Urinary bladder (tissue), 3 donors: ENCODE measurements at regions not wholly inside any gene's neighbourhood (a gene's known extent, or its start where the extent isn't known, plus 50 kb on each side); places are given as distances from the start of the nearest gene placed in this dataset.

Source experiments
- DNase-seq: peaks from one replicate; pipeline ENCODE4 v3.0.0-alpha.2; 2015; ENCODE audit errors: extremely low spot score
- H3K27ac ChIP-seq: one replicate; pipeline ENCODE4 v1.5.1; 2013; ENCODE audit warnings: low read depth, mild to moderate bottlenecking, moderate library complexity
- H3K36me3 ChIP-seq: one replicate; pipeline ENCODE4 v1.6.1; 2013; ENCODE audit warnings: mild to moderate bottlenecking, moderate library complexity; ENCODE audit not compliant: insufficient read depth
- H3K4me1 ChIP-seq: one replicate; pipeline ENCODE4 v1.6.1; 2013; ENCODE audit warnings: mild to moderate bottlenecking, moderate library complexity; ENCODE audit not compliant: insufficient read depth
- H3K4me3 ChIP-seq: one replicate; pipeline ENCODE4 v1.5.1; 2013; ENCODE audit warnings: low read depth, low read length
- WGBS: extraction: QIAGEN DNeasy Blood & Tissue Kit; methylation state at CpG from one replicate; pipeline ENCODE4 v1.1.7; 2013; 5-methylcytosine and 5-hydroxymethylcytosine counted together
- donor health status: healthy with polysubstance abuse.
- donor health status: healthy.

DNA sequence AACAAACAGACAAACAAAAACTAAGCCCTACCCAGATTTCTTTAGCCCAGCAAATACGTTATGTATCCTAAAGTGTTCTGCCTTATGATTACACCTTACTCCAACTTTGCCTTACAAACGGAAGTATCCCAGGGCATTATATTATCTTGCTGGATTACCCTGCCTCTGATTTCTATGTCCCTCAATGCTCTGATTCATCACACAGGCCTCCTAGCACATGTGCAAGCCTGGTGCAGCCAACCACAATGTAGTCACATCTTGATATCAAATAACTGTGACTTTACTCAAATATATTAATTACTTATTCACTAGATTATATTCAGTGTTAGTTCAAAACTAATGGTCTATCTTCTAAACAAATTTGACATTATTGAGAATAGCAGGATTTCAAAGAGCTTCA lies 598.6 kb downstream of the TBC1D32 start:
- 73% methylated on average over 2 of the region's 2 CpGs for WGBS
- Histone ChIP-seq H3K27ac (no peak overlapping the region), H3K4me3 (no peak overlapping the region), H3K4me1 (no peaks in the 10 kb centered on the region), H3K36me3 (no peaks in the 10 kb centered on the region)
- no peak for DNase-seq

DNA sequence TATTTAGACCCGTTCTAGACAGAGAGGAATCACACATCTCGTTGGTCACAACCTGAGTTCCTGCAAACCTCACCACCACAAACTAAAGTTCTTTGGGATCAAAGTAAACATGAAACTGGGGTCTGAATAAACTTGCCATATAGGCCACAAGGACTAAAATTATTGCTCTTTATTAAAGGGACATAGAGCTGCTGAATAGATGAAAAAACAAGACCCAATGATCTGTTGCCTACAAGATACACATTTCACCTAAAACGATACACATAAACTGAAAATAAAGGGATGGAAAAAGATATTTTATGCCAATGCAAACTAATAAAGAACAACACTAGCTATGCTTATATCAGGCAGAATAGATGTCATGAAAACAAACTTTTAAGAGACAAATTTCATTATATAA lies 623.0 kb downstream of the TBC1D32 start:
- Histone ChIP-seq H3K4me1 (no peaks in the 10 kb centered on the region), H3K36me3 (no peaks in the 10 kb centered on the region), H3K4me3 (no peak overlapping the region), H3K27ac (no peak overlapping the region)
- WGBS = 89% methylated on average over 3 of the region's 3 CpGs
- DNase-seq = no peak

DNA sequence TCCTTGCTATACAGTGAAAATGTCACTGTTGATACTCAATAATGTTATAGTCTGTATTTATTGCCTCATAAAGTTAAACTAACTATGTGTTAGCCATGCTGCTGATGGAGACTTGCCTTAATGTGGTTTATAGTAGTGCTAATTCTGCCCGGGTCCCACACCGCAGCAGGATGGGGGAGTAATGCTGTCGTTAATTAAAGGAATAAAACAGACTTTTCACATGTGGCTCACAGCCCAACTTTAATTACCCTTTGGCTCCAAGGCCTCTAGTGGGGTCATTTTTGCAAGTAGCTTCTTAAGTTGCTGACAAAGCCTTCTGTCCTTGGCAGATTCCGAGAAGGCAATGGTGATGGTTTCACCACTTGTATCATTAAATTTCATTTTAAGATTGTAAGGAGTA lies 634.3 kb downstream of the TBC1D32 start:
- Histone ChIP-seq H3K4me3 (no peak overlapping the region), H3K4me1 (no peaks in the 10 kb centered on the region)
- 28% methylated on average over 4 of the region's 4 CpGs for WGBS

DNA sequence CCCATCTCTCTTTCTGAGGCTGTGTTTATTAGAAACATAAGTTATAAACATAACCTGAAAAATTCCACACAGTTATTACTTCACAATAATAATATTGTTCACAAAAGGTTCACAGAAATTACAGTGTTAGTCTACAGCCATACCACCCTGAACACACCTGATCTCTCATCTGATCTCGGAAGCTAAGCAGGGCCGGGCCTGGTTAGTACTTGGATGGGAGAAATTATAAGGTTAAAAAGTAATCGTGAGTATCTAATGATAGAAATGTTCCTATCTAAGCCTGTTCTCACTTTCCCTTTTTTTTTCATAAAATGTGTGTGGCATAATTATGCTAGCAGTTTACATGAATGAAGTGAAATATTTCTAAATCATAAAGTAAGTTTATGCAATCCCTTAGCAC lies 647.8 kb downstream of the TBC1D32 start:
- H3K4me3 ChIP-seq = no peak overlapping the region
- H3K36me3 ChIP-seq = no peaks in the 10 kb centered on the region
- H3K4me1 ChIP-seq = no peaks in the 10 kb centered on the region
- no peak overlapping the region for H3K27ac ChIP-seq
- DNase-seq = no peak
- WGBS = 90% methylated on average over 3 of the region's 3 CpGs

More for the DNA sequence above, 634.3 kb downstream of the TBC1D32 start:
- H3K27ac ChIP-seq = no peak overlapping the region
- no peak for DNase-seq
- no peaks in the 10 kb centered on the region for H3K36me3 ChIP-seq

DNA sequence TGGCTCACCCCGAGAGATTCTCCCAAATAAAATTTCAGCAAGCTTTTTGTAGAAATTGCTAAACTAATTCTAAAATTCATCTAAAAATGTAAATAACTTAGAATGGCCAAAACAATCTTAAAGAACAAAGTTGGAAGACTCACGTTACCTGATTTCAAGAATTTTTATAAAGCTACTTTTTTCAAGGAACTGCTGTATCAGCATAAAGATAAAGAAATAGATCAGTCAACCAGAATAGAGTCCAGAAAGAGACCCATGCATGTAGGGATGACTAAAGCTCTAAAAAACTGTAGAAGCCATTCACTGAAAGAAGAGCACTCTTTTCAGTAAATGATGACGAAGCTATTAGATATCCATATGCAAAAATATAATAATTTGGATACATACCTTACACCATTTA lies 652.1 kb downstream of the TBC1D32 start:
- no peaks in the 10 kb centered on the region for H3K36me3 ChIP-seq
- DNase-seq = no peak
- no peaks in the 10 kb centered on the region for H3K4me1 ChIP-seq
- H3K4me3 ChIP-seq = no peak overlapping the region
- WGBS = 87% methylated on average over 3 of the region's 3 CpGs
- H3K27ac ChIP-seq = no peak overlapping the region

DNA sequence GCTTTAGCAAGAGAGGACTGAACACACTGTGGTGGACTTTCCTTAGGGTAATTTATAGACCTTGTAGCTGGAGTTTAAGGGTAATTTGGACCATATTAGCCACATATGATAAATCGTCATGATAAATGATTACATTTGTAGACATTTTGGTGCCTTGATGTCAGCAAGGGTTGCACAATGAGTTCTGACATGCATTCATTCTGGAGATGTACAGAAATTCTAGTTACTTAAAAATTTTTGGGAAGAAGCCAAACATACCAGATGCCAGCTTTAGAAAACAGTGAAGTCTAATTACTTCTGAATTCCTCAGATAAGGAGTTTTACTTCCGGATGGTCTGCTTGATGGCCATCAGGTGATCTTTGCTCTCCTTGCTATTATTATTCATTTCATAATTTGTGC lies 653.1 kb downstream of the TBC1D32 start:
- DNase-seq = no peak
- Histone ChIP-seq H3K27ac (no peak overlapping the region), H3K4me1 (no peaks in the 10 kb centered on the region), H3K4me3 (no peak overlapping the region), H3K36me3 (no peaks in the 10 kb centered on the region)
- 42% methylated on average over 2 of the region's 2 CpGs for WGBS

DNA sequence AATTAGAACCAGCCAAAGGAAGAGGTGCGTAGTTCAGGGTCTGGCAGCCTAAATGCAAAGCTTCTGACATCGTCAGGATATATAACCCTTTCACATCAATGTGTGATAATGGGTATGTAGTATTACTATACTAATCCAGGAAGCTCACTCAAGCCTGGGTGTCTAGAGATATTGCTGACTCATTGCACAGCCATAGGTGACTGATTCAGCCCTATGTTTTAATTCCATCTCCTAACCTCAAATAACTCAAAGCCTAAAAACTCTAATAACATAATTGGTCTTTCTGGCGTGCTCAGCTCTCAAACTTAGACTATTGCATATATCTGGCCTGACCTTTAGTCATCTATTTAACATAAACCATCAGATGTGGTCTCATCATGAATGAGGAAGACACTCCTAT lies 658.4 kb downstream of the TBC1D32 start:
- DNase-seq = no peak
- WGBS = 79% methylated on average over 3 of the region's 3 CpGs
- H3K36me3 ChIP-seq = no peaks in the 10 kb centered on the region
- H3K4me3 ChIP-seq = no peak overlapping the region
- H3K4me1 ChIP-seq = no peaks in the 10 kb centered on the region
- H3K27ac ChIP-seq = no peak overlapping the region

DNA sequence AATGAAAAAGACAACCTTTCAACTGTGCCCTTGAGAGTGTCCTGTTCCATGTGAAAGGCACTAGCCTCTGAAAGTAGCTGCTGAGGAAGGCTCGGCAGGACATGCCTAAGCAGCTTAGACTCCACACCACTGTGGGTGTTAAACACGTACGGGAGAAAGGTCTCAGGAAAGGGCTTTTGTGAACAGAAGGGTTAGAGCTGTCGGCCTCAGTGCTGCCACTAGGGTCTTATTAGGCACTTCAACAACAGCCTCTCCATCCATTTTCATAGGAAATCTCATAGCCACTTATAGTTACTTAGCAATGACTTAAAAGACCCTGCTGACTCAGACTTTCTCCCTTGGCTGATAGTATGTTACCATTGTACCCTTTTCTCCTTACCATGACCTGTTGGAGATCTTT lies 662.8 kb downstream of the TBC1D32 start:
- Histone ChIP-seq H3K36me3 (no peaks in the 10 kb centered on the region), H3K4me3 (no peak overlapping the region), H3K4me1 (no peaks in the 10 kb centered on the region), H3K27ac (no peak overlapping the region)
- no peak for DNase-seq
- 45% methylated on average over 4 of the region's 4 CpGs for WGBS

DNA sequence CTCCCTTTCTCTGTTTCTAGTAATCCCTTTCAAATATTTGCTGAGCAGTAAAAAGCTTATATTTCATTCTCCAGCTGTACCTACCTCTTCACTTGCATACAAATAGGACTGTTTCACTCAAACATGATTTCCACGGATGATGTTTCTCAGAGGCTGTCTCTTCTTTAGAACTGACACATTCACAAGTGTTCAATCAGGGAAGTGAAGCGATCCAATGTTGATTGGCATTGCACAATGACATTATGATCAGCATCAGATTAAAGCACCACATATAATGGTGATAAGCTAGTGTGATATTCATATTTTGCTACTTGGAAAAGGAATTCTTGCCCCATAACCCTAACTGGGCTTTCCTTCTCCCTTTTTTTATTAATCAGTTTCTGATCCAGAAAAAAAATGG lies 681.8 kb downstream of the TBC1D32 start:
- no peaks in the 10 kb centered on the region for H3K4me1 ChIP-seq
- H3K36me3 ChIP-seq = no peaks in the 10 kb centered on the region
- no peak overlapping the region for H3K4me3 ChIP-seq
- no peak overlapping the region for H3K27ac ChIP-seq
- 95% methylated on average over 2 of the region's 2 CpGs for WGBS
- DNase-seq = no peak

DNA sequence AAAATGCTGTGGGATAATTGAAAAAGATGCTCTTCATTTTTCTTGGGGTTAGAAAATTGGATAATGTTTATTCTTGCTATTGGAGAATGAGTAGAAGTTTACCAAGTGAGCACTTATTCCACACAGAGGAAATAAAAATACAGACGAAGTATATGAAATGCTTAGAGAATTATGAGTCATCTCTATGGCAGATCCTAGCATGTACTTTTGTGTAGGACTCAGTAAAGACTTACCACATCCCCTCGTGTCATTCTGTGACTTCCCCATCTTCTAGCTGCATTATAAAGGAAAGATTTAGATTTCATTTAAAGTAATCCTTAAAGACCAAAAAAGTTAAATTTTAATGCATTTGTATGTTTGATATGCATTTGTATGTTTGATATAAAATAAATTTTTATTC lies 685.6 kb downstream of the TBC1D32 start:
- no peak for DNase-seq
- WGBS = 27% methylated on average over 2 of the region's 2 CpGs
- Histone ChIP-seq H3K4me3 (no peak overlapping the region), H3K27ac (no peak overlapping the region), H3K4me1 (no peaks in the 10 kb centered on the region), H3K36me3 (no peaks in the 10 kb centered on the region)

DNA sequence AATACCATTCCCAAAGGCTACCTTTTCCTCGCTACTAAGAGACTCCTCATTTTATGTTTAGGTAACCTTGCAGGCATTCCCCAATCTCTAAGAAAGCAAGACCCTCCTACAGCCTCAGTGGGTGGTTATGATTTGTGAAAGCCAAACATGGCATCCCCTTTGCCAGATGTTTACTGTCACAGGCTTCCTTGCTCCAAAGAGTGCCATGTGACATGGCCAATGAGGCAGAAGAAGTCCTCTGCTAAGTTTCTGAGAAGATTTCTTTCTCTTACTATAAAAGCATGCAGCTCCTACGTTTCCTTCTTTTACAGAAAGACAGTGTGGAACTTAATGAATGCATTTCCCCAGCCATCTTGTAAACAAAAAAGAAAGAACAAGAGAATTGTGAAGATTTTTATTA lies 688.2 kb downstream of the TBC1D32 start:
- H3K36me3 ChIP-seq = no peaks in the 10 kb centered on the region
- H3K4me1 ChIP-seq = no peaks in the 10 kb centered on the region
- no peak overlapping the region for H3K27ac ChIP-seq
- no peak overlapping the region for H3K4me3 ChIP-seq
- DNase-seq = no peak
- WGBS = 10% methylated on average over 2 of the region's 2 CpGs

DNA sequence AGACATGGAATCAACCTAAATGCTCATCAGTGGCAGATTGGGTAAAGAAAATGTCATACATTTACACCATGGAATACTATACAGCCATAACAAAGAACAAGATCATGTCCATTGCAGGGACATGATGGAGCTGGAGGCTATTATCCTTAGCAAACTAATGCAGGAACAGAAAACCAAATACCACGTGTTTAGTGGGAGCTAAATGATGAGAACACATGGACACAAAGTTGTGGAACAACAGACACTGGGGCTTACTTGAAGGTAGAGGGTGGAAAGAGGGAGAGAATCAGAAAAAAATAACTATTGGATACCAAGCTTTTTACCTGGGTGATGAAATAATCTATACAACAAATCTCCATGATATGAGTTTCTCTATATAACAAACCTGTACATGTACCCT lies 701.3 kb downstream of the TBC1D32 start:
- Histone ChIP-seq H3K36me3 (no peaks in the 10 kb centered on the region), H3K4me3 (no peak overlapping the region), H3K27ac (no peak overlapping the region), H3K4me1 (no peaks in the 10 kb centered on the region)
- 51% methylated on average over 1 of the region's 1 CpG for WGBS
- no peak for DNase-seq

DNA sequence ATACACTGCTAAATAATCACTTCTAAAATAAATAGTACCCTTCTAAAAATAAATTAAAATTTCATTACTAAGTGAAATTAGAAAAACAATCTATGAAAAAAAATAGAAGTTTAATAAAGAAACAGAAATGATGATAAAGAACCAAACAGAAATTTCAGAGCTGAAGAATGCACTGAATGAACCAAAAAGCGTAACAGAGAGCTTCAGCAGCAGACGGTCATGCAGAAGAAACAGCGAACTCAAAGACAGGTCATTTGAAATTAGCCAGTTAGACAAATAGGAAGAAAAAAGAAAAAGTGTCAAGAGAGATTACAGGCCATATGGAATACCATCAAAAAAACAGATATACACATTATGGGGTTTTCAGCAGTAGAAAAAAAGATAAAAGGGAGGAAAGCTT lies 706.7 kb downstream of the TBC1D32 start:
- no peak overlapping the region for H3K27ac ChIP-seq
- H3K4me1 ChIP-seq = no peaks in the 10 kb centered on the region
- WGBS = 98% methylated on average over 3 of the region's 3 CpGs
- no peaks in the 10 kb centered on the region for H3K36me3 ChIP-seq
- no peak overlapping the region for H3K4me3 ChIP-seq
- DNase-seq = no peak

DNA sequence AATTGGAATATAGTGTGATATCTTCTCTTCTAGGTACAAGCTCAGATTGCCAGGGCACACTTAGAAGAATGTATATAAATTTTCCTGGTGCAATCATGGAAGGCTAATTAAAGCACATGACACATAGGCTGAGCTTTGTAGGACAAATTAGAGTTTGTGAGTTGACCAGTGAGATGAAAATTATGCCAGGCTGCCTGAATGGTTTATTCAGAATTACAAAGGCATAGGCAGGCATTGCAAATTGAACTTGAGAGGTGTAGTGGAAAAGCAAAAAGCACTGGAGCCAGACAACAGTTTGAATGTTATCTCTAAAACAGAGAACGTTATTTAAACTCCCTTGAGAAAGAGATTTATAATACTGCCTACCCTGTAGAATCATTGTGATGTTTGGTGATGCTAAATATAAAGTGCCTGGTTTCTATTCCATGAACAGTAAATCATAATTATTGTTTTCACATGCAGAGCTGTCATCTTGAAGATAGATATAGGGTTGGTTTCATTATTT lies 712.1 kb downstream of the TBC1D32 start:
- no peaks in the 10 kb centered on the region for H3K4me1 ChIP-seq
- H3K27ac ChIP-seq = no peak overlapping the region
- WGBS = 16% methylated on average over 1 of the region's 1 CpG
- H3K4me3 ChIP-seq = no peak overlapping the region
- no peak for DNase-seq
- H3K36me3 ChIP-seq = no peaks in the 10 kb centered on the region

DNA sequence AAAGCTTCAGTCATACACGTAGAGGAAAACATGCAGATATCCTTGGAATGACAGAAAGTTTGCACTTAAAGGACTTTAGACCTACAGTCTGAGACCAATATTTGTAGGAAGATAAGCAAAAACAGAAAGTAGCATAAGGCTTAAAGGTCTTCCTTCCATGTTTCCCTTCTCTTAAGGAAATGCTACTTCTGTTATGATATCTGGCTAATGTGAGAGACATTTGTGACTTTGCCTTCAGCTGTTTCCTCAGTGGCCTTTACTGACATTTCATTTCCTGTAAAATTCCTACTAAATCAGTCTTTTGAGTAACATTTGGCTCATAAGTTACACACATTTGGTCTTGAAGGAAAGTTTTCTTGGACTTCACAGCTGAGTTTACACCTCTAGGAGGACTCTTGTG lies 713.4 kb downstream of the TBC1D32 start:
- Histone ChIP-seq H3K27ac (no peak overlapping the region), H3K4me1 (no peaks in the 10 kb centered on the region), H3K36me3 (no peaks in the 10 kb centered on the region), H3K4me3 (no peak overlapping the region)
- 57% methylated on average over 1 of the region's 1 CpG for WGBS
- DNase-seq = no peak
